SK-N-SH (cell line): ENCODE measurements at regions not wholly inside any gene's neighbourhood (a gene's known extent, or its start where the extent isn't known, plus 50 kb on each side); places are given as distances from the start of the nearest gene placed in this dataset.
"Not testable (repeated sequence)": the region's sequence is repeated elsewhere in the genome, so short reads cannot be mapped to it uniquely, and the experiment has no call there.

Experiments used
- EP300 ChIP-seq, 2 experiments: IDR thresholded peaks; 2 replicates each; pipeline versions ENCODE4 v1.4.0 to v1.6.1; 2012; ENCODE audit warnings: borderline replicate concordance in 1 of 2, low read depth in 1 of 2, low read length in 1 of 2
- GATA2 ChIP-seq: sonication (generic); formaldehyde crosslinking; IDR thresholded peaks from 2 replicates; pipeline ENCODE4 v1.5.0; 2020; ENCODE audit warnings: mild to moderate bottlenecking, missing genetic modification reagents
- MXI1 ChIP-seq: IDR thresholded peaks from 2 replicates; pipeline ENCODE4 v1.6.1; 2012; ENCODE audit warnings: mild to moderate bottlenecking, low read depth, low read length, improper control_type of control experiment
- POLR2AphosphoS5 ChIP-seq: IDR thresholded peaks from 2 replicates; pipeline ENCODE4 v1.6.1; 2012; ENCODE audit warnings: low read depth, low read length
- RAD21 ChIP-seq: IDR thresholded peaks from 2 replicates; pipeline ENCODE4 v1.6.1; 2012; ENCODE audit warnings: mild to moderate bottlenecking, low read length
- SMC3 ChIP-seq: IDR thresholded peaks from 2 replicates; pipeline ENCODE4 v1.6.1; 2012; ENCODE audit warnings: low read depth, low read length, improper control_type of control experiment
- YY1 ChIP-seq: IDR thresholded peaks from 2 replicates; pipeline ENCODE4 v1.4.0; 2012; ENCODE audit warnings: low read depth, mild to moderate bottlenecking
- TF ChIP-seq, protein P1 (sequence below): fragments of 200-600 bp; sonication (generic); IDR thresholded peaks from 2 replicates; pipeline ENCODE4 v1.6.1; 2017; ENCODE audit warnings: antibody characterized with exemption, mild to moderate bottlenecking, moderate library complexity
- TF ChIP-seq, protein P2 (sequence below): IDR thresholded peaks from 2 replicates; pipeline ENCODE4 v1.6.1; 2012; ENCODE audit warnings: mild to moderate bottlenecking, low read depth, low read length, moderate library complexity
- TF ChIP-seq, protein P3 (sequence below): IDR thresholded peaks from 2 replicates; pipeline ENCODE4 v1.4.0; 2012; ENCODE audit warnings: low read depth, borderline replicate concordance

DNA sequence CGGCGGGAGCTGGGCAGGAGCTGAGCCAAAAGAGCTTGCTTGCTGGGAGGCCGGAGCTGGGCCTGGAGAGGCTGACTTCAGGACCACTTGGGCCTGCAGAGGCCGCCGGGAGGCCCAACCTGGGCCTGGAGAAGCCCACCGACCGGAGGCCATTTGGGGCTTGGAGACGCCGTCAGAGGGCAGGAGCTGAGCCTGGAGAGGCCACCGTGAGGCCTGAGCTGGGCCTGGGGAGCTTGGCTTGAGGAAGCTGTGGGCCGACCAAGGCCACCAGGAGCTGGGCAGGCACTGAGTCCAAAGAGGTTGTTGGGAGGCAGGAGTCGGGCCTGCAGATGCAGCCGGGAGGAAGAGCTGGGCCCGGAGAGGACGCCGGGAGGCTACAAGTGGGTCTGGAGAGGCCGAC, 307.1 kb downstream of the ZNF479 start:
- TF ChIP-seq GATA2 (CRISPR knock-in tag); YY1; POLR2AphosphoS5; EP300 (IDR thresholded peaks at IDR 0.05; ENCODE audit: borderline replicate concordance in 1 of 2, low read depth in 1 of 2, low read length in 1 of 2); SMC3; MXI1; RAD21: not testable (repeated sequence)
- TF ChIP-seq, protein P1, sequence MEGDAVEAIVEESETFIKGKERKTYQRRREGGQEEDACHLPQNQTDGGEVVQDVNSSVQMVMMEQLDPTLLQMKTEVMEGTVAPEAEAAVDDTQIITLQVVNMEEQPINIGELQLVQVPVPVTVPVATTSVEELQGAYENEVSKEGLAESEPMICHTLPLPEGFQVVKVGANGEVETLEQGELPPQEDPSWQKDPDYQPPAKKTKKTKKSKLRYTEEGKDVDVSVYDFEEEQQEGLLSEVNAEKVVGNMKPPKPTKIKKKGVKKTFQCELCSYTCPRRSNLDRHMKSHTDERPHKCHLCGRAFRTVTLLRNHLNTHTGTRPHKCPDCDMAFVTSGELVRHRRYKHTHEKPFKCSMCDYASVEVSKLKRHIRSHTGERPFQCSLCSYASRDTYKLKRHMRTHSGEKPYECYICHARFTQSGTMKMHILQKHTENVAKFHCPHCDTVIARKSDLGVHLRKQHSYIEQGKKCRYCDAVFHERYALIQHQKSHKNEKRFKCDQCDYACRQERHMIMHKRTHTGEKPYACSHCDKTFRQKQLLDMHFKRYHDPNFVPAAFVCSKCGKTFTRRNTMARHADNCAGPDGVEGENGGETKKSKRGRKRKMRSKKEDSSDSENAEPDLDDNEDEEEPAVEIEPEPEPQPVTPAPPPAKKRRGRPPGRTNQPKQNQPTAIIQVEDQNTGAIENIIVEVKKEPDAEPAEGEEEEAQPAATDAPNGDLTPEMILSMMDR: not testable (repeated sequence)
- TF ChIP-seq, protein P2, sequence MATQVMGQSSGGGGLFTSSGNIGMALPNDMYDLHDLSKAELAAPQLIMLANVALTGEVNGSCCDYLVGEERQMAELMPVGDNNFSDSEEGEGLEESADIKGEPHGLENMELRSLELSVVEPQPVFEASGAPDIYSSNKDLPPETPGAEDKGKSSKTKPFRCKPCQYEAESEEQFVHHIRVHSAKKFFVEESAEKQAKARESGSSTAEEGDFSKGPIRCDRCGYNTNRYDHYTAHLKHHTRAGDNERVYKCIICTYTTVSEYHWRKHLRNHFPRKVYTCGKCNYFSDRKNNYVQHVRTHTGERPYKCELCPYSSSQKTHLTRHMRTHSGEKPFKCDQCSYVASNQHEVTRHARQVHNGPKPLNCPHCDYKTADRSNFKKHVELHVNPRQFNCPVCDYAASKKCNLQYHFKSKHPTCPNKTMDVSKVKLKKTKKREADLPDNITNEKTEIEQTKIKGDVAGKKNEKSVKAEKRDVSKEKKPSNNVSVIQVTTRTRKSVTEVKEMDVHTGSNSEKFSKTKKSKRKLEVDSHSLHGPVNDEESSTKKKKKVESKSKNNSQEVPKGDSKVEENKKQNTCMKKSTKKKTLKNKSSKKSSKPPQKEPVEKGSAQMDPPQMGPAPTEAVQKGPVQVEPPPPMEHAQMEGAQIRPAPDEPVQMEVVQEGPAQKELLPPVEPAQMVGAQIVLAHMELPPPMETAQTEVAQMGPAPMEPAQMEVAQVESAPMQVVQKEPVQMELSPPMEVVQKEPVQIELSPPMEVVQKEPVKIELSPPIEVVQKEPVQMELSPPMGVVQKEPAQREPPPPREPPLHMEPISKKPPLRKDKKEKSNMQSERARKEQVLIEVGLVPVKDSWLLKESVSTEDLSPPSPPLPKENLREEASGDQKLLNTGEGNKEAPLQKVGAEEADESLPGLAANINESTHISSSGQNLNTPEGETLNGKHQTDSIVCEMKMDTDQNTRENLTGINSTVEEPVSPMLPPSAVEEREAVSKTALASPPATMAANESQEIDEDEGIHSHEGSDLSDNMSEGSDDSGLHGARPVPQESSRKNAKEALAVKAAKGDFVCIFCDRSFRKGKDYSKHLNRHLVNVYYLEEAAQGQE: not testable (repeated sequence)
- TF ChIP-seq, protein P3, sequence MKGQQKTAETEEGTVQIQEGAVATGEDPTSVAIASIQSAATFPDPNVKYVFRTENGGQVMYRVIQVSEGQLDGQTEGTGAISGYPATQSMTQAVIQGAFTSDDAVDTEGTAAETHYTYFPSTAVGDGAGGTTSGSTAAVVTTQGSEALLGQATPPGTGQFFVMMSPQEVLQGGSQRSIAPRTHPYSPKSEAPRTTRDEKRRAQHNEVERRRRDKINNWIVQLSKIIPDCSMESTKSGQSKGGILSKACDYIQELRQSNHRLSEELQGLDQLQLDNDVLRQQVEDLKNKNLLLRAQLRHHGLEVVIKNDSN: not testable (repeated sequence)
